GM12878 (cell line): ENCODE measurements at regions not wholly inside any gene's neighbourhood (a gene's known extent, or its start where the extent isn't known, plus 50 kb on each side); places are given as distances from the start of the nearest gene placed in this dataset.
A peak's percentile ranks its signal among the peaks of the same experiment; 100 is the strongest.

Source experiments
- ATAC-seq: fragments of 200-7000 bp; cut with Tn5 transposase; 3 replicates; pipeline ENCODE4 v1.9.1; 2020; ENCODE audit warnings: mild to moderate bottlenecking, moderate library complexity
- BruUV-seq: library from RNA; stranded (reverse); fragments of 400-500 nt; replicated peaks from 2 replicates; lab custom pipeline; 2021; lab: Mats Ljungman, UMichigan
- CTCF ChIA-PET: fragments of 300-600 bp; sonication (Branson Sonifier 250); formaldehyde crosslinking; extraction: SDS; loops from one replicate; lab custom pipeline; 2021; ENCODE audit warnings: inconsistent platforms; lab: Yijun Ruan, JAX
- POLR2A ChIA-PET: fragments of 350-600 bp; formaldehyde crosslinking; extraction: SDS; loops from one replicate; lab custom pipeline; 2021; ENCODE audit warnings: inconsistent platforms; lab: Charles Lee
- RAD21 ChIA-PET: fragments of 300-600 bp; sonication (Branson Sonifier 250); formaldehyde crosslinking; loops from one replicate; lab custom pipeline; 2023; ENCODE audit warnings: antibody characterized with exemption; ENCODE audit not compliant: unreplicated experiment; lab: Charles Lee
- SMC1A ChIA-PET: fragments of 300-600 bp; sonication (Branson Sonifier 250); formaldehyde crosslinking; loops from one replicate; lab custom pipeline; 2023; ENCODE audit not compliant: unreplicated experiment, uncharacterized antibody; lab: Charles Lee
- DNase-seq: peaks from one replicate; pipeline ENCODE4 v3.0.0-alpha.2; 2011; ENCODE audit warnings: low read depth, low spot score
- FAIRE-seq: peaks from 3 replicates; lab custom pipeline; 2011; peaks lifted over from hg19 to GRCh38; lab: Jason Lieb, UNC
- H2AFZ ChIP-seq: 2 replicates; pipeline ENCODE4 v1.6.0; 2011; ENCODE audit warnings: low read depth, low read length, control low read depth; ENCODE audit not compliant: control insufficient read depth
- H3K27ac ChIP-seq: 2 replicates; pipeline ENCODE4 v1.5.1; 2011; ENCODE audit warnings: control low read depth; ENCODE audit not compliant: control insufficient read depth, insufficient read depth
- H3K27me3 ChIP-seq, 2 experiments: replicated peaks in 1 of 2; 2 replicates each; pipeline versions ENCODE4 v1.6.0 to v1.6.1; 2011; ENCODE audit warnings: low read length in 1 of 2; ENCODE audit not compliant: control insufficient read depth in 2 of 2, insufficient read depth in 2 of 2
- H3K36me3 ChIP-seq, 2 experiments: 2 replicates each; pipeline ENCODE4 v1.5.1; 2011; ENCODE audit warnings: low read length in 1 of 2; ENCODE audit not compliant: control insufficient read depth in 2 of 2, insufficient read depth in 2 of 2
- H3K4me1 ChIP-seq: 2 replicates; pipeline ENCODE4 v1.6.1; 2011; ENCODE audit warnings: mild to moderate bottlenecking, low read length, moderate library complexity, mixed read lengths; ENCODE audit not compliant: control insufficient read depth, insufficient read depth
- H3K4me2 ChIP-seq: 2 replicates; pipeline ENCODE4 v1.6.0; 2011; ENCODE audit warnings: control low read depth; ENCODE audit not compliant: control insufficient read depth, insufficient read depth
- H3K4me3 ChIP-seq: fragments of 200-600 bp; sonication (generic); 2 replicates; pipeline ENCODE4 v1.5.1; 2016
- H3K79me2 ChIP-seq: 2 replicates; pipeline ENCODE4 v1.6.0; 2011; ENCODE audit warnings: low read length; ENCODE audit not compliant: control insufficient read depth, insufficient read depth
- H3K9ac ChIP-seq: 2 replicates; pipeline ENCODE4 v1.8.0; 2011; ENCODE audit warnings: low read length, control low read depth, mixed read lengths; ENCODE audit not compliant: control insufficient read depth, insufficient read depth
- H3K9me3 ChIP-seq: replicated peaks from 3 replicates; pipeline ENCODE4 v1.5.1; 2011; ENCODE audit warnings: mild to moderate bottlenecking, low read length; ENCODE audit not compliant: control insufficient read depth, insufficient read depth
- H4K20me1 ChIP-seq: 2 replicates; pipeline ENCODE4 v1.6.0; 2011; ENCODE audit not compliant: control insufficient read depth, insufficient read depth
- PKNOX1 ChIP-seq: fragments of 450-650 bp; IDR thresholded peaks from 2 replicates; pipeline ENCODE4 v1.6.1; 2016; ENCODE audit warnings: mild to moderate bottlenecking
- REST ChIP-seq: IDR thresholded peaks from 2 replicates; pipeline ENCODE4 v1.6.1; 2012; ENCODE audit warnings: mild to moderate bottlenecking, low read depth, low read length
- WGBS: methylation state at CpG from one replicate; pipeline ENCODE4 v1.1.6; 2016; ENCODE audit warnings: low lambda C conversion rate; ENCODE audit not compliant: insufficient replicate concordance, insufficient coverage; ENCODE audit errors: missing lambda C conversion rate; 5-methylcytosine and 5-hydroxymethylcytosine counted together
- in situ Hi-C: fragments of 300-500 bp; cut with MboI; formaldehyde crosslinking; loops from 9 replicates; pipeline ENCODE4 v1.14.3; 2018; ENCODE audit warnings: mixed read lengths
- intact Hi-C: fragments of 100-400 bp; cut with micrococcal nuclease; formaldehyde crosslinking; loops from one replicate; pipeline ENCODE4 v1.14.2; 2022; ENCODE audit not compliant: unreplicated experiment

GRCh38 chr2:222797871-222798270 lies 63.0 kb upstream of the ACSL3 start:
- in situ Hi-C loops, result no loop called here
- ATAC-seq (no peak), DNase-seq (no peak), FAIRE-seq (no peak)
- Histone ChIP-seq H3K27me3 (no peaks in the 10 kb centered on the region), H2AFZ (no peak overlapping the region), H3K27ac (no peak overlapping the region), H3K9me3 (no peaks in the 10 kb centered on the region), H3K36me3 (no peaks in the 10 kb centered on the region), H3K79me2 (no peaks in the 10 kb centered on the region), H3K9ac (no peak overlapping the region), H4K20me1 (no peaks in the 10 kb centered on the region), H3K4me3 (no peak overlapping the region), H3K4me1 (no peaks in the 10 kb centered on the region), H3K4me2 (no peak overlapping the region)
- CTCF ChIA-PET, result interaction anchor here (1.0 to 3.5 kb wide), 13 partner anchors 11 to 141 kb away, joined by 3 to 28 read pairs (median 8); no protein-coding TSS in a partner anchor
- WGBS, result 24% methylated on average over 3 of the region's 3 CpGs
- no TSS peak for BruUV-seq
- POLR2A ChIA-PET, result interaction anchor here (0.6 kb wide), 4 partner anchors 36 to 113 kb away, joined by 3 to 6 read pairs (median 4); no protein-coding TSS in a partner anchor
- SMC1A ChIA-PET, result interaction anchor here (0.7 to 2.5 kb wide), 9 partner anchors 20 to 141 kb away, joined by 3 to 7 read pairs (median 4); no protein-coding TSS in a partner anchor
- TF ChIP-seq REST (no peak), PKNOX1 (peak; percentile 55)
- RAD21 ChIA-PET, result interaction anchor here (0.7 to 2.5 kb wide), 6 partner anchors 64 to 745 kb away, joined by 3 to 17 read pairs (median 6); no protein-coding TSS in a partner anchor
- intact Hi-C loops, result loop anchor here (2.0 kb wide), 1 partner anchor 105 kb away; no protein-coding TSS in a partner anchor
